ENCODE measurements at regions not wholly inside any gene's neighbourhood (a gene's known extent, or its start where the extent isn't known, plus 50 kb on each side); places are given as distances from the start of the nearest gene placed in this dataset.
"Not testable (repeated sequence)": the region's sequence is repeated elsewhere in the genome, so short reads cannot be mapped to it uniquely, and the experiment has no call there.

DNA sequence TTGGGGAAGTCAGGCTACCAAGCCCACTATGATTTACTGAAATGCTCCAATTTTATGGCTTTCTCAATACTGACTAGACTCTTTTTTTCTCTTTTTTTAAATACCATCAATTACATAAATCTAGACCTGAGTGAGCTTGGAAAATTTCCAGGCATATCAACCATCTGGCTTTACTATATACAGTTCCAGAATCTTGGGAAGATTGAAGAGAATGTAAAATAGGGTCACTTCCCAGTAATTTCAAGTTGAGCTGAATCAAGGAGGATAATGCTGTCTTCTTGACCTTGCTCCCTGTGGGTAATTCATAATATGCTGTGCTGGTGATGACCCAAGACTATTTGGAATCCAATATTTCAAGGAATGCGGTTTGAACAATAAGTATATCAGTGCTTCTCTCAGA lies 108.1 kb downstream of the MAP3K21 start:
- no peak for DNase-seq (ENCODE audit: low read depth in 2 of 2)

DNA sequence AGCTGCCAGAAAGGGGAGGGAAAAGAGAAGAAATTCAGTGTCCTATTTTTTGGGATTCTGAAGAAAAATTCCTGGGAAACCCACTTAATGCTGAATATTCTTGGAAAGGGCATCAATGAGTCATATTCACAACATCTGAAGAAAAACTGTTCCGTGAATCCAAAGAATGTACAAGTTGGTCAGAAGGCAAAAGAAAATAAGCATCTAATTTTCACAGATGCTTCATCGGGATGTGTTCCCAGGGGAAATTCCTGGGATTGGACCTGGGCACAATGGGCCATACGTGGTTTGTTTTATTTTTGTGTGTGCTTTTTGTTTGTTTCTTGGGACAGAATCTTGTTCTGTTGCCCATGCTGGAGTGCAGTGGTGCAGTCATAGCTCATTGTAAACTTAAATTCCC lies 112.2 kb downstream of the MAP3K21 start:
- no peak for DNase-seq (ENCODE audit: low read depth in 2 of 2)

DNA sequence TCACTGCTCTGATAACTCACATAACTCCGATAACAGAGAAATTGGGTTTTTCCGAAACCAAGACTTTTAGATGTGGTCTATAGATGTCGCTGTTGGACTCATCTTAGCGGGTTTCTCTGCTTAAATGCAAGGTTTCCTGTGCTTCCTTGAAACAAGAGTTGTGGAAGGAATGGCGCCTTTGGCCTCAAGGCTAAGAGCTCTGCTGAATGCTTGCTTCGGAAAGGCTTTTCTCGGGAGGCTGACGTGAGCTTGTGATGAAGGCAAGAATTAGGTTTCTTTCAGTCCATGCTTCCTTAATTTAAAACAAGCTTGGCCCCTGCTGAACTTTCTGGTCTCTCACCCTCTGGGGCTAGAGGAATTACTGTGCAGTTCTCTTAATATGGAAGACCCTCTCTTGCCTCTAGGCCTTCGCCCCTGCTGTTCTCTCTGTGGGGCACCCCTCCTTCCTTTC lies 113.5 kb downstream of the MAP3K21 start:
- DNase-seq (ENCODE audit: low read depth in 2 of 2): no peak

DNA sequence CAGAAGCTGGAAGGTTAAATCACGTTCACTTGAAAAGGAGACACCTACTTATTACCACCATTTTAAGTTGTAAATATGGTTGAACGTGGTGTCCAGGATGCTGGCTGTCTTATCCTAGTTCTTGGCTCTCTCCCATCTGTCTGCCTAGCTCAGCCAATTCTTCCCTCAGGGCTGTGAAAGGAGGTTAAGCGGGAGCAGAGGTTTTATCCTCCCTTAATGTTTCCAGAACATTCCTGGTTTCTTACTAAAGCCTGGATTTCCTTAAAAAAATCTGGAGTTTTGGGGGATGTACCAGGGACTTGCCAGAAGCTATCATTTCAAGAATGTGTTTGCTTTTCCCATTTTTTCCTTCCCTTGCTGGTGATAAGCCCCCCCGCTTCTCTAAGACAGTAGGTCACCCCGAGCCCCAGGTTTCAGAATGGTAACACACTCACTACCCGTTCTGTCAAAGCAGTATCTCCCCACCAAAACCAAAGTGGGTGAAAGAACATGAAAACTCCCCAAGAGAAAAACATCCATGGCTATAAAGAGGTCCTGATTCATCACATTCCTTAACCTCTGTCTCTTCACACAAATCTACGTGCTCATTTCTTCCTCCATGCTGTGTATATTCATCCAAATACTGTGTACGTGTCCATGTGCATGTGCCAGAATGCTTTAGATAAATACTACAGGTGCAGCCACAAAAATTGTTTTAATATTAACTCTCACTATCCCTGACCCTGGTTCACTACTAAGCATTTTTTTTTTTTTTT lies 114.7 kb downstream of the MAP3K21 start:
- DNase-seq (ENCODE audit: low read depth in 2 of 2): no peak

DNA sequence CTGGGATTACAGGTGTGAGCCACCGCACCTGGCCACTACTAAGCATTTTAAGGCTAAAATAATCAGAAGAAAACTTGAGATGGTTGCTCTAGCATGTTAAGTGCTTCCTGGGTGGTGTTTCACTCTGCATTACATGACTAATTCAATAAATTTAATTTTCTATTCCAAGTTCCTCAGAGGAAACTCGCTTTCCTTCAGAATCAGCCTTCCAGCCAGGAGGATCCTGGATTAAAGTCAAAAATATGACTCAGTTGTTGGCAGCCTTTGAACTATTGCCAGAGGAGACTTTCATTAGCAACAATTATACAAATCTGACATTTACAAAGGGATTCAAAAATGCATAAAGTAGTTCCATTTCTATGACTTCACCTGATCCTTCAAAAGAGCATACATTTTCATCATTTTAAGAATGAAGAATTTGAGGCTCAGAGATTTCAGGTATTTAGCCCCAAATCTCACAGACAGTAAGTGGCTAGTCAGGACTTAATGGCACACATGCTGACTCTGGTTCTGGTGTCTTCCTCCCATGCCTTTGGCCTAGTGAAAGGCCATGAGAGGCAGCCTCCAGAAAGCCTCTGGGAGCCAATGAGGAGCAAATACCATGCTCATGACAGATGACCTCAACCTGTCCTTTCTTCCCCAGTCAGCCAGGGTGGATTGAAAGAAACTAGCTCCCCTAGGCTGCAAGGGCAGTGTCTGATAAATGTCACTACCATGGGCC lies 115.7 kb downstream of the MAP3K21 start:
- no peak for DNase-seq (ENCODE audit: low read depth in 2 of 2)

DNA sequence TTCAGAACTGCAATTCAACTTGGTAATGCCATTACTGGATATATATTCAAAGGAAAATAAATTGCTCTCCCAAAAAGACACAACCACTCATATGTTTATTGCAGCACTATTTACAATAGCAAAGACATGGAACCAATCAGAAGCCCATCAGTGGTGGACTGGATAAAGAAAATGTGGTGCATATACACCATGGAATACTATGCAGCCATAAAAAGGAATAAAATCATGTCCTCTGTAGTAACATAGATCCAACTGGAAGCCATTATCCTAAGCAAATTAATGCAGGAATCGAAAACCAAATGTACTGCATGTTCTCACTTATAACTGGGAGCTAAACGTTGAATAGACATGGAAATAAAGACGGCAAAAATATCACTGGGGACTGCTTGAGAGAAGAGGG lies 117.0 kb downstream of the MAP3K21 start:
- no peak for DNase-seq (ENCODE audit: low read depth in 2 of 2)

DNA sequence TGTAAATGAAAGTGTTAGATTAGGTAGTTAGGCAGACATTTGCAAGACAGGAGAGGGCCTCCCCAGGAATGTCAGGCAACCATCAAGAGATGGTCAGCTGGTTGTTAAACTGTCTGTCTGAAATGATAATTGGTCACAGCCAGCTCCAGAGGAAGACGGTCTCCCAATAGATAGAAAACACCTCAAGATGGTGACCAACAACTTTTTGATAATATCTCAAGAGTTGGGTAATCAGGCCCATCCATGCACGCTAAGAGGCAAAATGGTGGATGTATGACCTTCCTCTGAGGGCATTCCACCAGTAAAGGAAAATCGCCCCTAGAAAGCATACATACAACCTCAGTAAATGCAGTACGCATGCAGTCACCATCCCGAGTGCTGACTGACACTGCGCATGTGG lies 118.2 kb downstream of the MAP3K21 start:
- DNase-seq (ENCODE audit: low read depth in 2 of 2): no peak

DNA sequence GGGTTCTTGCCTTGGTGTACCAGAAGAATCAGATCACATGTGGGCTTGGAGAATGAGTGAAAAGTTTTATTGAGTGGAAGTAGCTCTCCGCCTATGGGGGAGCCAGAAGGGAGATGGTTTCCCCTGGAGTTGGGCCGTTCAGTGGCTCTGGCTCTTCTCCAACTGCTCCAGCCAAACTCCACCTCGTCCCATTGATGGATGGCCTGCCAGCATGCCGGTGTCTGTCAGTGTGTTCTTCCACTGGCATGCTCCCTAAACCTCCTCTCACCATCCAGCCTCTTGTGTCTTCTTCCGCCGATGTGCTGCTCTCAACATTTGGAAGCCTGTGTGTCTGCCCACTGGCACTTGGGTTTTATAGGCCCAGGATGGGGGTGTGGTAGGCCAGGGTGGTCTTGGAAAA lies 119.4 kb downstream of the MAP3K21 start:
- DNase-seq (ENCODE audit: low read depth in 2 of 2): no peak

DNA sequence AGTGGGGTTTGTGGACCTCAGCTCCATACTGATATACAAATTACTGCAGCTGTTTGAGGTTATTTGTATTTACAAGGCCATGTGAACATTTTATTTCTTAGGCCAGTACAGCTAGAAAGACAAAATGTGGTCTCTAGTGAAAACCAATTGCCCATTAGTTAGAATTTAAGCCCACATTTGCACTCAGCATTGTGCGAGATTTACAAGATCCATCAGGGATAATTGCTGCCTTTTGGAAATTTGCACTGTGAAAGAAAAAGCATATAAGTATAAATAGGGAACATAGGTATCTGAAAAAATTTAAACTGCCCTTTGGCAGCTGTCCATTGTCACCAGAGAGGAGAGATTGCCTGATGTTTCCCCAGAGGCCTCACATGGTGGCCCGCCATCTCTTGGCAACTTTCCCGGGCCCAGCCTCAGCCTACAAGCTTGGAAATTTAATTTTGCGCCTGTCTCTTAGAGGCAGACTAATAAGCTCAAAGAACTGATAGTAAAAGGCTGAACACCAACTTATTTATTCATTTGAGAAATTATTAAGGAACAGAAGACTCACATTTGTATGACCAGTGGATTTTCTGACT lies 120.7 kb downstream of the MAP3K21 start:
- DNase-seq (ENCODE audit: low read depth in 2 of 2): no peak

DNA sequence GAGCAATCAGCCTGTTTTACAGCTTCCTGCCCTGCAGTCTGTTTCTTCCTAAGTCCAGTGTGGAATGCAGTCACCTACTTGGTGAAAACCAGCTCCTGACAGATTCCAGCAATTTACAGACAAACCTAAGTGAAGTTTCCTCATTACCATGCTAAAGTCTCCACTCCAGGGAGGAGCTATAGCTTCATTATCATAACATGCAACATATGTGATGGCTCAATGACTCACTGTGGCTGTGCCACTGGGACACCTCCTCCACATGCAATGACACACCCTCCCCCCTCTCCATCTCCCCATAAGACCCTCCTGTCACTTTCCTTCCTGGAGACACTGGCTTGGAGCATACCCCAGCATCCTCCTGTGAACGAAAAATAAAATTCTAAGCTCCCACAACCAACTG lies 125.2 kb downstream of the MAP3K21 start:
- DNase-seq (ENCODE audit: low read depth in 2 of 2): no peak

DNA sequence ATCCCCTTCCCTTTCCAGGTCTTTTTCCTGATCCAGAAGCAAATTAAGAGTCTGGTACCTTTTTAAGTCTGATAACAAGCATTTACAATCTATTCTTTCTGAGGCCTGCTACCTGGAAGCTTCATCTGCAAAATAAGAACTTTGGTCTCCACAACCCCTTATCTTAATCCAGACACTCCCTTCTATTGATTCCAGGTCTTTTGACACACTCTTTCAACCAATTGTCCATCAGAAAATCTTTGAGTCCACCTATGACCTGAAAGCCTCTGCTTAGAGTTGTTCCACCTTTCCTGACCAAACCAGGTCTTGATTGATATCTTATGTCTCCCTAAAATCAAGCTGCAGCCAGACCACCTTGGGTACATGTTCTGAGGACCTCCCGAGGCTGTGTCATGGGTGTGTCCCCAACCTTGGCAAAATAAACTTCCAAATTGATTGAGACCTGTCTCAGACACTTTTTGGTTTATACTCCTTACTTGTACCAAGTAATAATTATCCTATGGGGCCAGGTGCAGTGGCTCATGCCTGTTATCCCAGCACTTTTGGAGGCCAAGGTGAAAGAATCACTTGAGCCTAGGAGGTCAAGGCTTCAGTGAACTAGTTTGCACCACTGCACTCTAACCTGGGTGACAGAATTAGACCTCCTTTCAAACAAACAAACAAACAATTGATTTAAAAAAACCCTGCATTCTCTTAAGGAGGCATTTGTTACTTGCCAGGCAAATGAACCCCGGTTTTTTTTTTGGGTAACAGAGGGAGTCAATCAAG lies 126.1 kb downstream of the MAP3K21 start:
- no peak for DNase-seq (ENCODE audit: low read depth in 2 of 2)

DNA sequence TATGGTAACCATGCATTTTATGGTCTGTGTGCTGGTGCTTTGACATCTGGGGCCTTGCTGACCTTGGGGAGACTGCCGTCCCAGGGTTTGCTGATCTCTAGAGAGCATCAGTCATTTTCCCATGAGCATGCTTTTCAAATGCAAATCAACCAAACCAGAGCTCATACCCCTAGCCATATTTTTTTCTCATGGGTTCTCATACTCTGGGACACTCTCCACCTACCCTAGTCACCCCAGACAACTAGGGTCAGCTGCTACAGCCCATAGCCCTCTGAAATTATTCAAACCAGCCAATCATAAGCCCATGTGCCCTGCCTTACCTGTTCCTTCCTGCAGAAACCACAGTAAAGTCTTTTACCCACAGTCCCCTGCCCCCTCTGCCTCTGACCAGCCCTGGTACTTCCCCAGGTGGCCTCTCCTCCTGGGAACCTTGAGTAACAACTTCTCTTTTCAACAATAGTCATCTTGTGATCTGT lies 132.0 kb downstream of the MAP3K21 start:
- no peak for DNase-seq (ENCODE audit: low read depth in 2 of 2)

DNA sequence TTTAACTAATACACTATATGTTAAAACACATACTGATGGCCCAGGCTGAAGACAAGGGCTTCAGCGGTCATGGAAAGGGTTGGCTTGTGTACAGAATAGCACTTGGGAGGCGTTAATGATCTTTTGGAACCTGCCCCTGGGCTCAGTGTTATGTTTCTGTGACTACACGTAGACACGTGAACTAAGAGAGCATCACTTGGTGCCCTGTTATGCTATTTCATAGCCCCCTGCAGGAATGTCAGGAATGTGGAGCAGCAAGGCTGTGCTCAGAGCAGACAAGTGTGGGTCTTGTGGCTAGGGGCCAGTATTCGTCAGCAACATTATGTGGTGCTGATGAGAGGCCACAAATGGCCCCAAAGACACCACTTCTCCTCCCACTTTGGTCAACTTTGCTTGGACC lies 132.4 kb downstream of the MAP3K21 start:
- DNase-seq (ENCODE audit: low read depth in 2 of 2): no peak

DNA sequence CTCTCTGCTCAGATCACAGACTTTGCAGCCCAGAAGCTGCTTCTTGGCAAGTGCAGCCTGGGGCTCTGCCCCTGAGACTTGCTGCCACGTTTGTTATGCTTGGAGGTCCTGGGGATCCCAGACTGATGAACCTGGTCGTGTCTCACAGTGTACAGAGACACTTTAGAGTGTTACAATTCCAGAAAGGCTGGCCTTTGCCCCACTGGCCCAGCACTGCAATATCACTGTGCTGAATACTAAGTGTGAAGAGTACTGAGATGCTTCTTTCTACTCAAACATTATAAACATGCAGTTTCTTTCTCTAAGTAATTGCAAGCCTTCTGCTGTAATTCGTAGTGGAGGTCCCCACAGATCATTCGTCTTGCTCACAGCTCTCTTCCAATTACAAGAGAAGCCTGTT lies 133.2 kb downstream of the MAP3K21 start:
- no peak for DNase-seq (ENCODE audit: low read depth in 2 of 2)

DNA sequence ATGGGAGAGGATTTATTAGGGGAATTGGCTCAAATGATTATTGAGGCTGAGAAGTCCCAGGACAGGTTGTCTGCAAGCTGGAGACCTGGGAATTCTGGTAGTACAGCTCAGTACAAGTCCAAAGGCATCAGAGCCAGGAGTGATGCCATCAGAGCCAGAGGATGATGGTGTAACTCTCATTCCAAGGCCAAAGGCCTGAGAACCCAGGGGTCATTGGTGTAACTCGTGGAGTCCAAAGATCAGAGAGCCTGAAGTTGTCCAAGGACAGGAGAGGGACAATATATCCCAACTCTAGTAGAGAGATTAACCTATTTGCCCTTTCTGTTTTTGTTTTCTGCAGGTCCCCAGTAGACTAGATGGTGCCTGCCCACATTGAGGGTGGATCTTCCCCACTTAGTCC lies 134.3 kb downstream of the MAP3K21 start:
- no peak for DNase-seq (ENCODE audit: low read depth in 2 of 2)

DNA sequence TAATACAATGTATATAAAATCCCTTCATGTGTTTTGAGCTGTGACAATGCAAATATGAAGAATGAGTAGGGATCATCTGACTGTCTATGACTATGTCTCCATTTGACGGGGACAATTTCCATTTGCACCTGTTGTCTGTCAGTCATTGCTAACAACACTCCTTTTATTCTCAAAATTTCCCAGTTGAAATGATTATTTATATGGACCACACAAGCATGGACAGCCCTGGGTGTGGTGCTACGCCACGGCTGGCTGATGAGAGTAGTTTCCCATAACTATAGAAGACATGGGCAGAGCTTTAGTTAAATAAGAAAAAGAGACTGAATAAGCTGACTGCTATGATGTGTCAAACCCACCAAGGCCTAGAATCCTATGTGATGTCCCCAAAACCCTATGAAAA lies 135.8 kb downstream of the MAP3K21 start:
- no peak for DNase-seq (ENCODE audit: low read depth in 2 of 2)

DNA sequence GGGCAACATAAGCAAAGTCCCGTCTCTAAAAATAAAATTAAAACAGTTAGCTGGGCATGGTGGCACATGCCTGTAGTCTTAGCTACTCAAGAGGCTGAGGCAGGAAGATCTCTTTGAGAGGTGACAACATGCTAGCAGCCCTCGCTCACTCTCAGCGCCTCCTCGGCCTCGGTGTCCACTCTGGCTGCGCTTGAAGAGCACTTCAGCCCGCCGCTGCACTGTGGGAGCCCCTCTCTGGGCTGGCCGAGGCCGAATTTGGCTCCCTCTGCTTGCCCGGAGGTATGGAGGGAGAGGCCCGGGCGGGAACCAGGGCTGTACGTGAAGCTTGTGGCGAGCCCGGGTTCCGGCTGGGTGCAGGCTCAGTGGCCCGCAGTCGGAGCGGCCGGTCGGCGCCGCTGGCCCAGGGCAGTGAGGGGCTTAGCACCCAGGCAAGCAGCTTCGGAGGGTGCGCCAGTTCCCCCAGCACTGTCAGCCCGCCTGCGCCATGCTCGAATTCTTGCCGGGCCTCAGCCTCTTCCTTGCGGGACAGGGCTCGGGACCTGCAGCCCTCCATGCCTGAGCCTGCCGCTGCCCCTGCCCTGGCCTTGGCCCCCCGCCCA lies 138.3 kb downstream of the MAP3K21 start:
- DNase-seq (ENCODE audit: low read depth in 2 of 2): no peak

DNA sequence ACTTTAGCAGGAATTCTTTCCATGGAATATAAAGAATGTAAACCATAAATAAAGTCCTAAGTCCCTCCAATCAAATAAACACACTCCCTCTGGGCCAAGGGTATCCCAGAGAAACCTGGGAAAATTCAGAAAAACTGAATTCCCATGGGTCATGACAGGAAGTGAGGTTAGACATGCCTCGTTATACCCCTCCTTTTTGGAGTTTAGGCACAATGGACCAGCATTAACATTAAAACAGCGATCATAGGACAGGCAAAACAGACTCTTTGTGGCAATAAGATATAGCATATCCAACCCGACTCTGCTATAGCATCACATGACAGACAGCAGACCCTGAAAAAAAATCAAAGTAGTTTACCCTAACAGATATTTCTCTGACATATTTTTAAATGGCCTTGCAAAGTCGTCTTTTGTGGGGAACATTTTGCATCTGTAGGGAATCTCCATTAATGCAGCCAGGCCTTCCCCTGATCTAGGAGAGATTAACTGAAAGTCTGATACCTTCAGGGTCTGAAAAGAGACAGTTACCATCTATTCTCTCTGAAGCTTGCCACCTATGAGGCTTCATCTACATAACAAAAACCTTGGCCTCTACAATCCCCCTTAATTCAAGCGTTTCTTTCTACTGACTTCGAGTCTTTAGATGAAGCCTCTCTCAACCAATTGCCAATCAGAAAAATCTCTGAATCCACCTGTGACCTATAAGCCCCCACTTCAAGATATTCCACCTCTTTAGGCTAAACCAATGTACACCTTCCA lies 143.0 kb upstream of the KCNK1 start:
- no peak for DNase-seq (ENCODE audit: low read depth in 2 of 2)

DNA sequence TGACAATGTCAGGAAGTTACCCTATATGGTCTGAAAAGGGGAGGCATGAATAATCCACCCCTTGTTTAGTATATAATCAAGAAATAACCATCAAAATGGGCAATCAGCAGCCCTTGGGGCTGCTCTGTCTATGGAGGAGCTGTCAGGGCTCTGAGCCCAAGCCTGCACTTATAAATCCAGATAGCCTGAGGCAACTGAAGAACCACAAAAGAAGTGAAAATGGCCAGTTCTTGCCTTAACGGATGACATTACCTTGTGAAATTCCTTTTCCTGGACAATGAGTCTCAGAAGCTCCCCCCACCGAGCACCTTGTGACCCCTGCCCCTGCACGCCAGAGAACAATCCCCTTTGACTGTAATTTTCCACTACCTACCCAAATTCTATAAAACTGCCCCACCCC lies 142.1 kb upstream of the KCNK1 start:
- DNase-seq (ENCODE audit: low read depth in 2 of 2): not testable (repeated sequence)

DNA sequence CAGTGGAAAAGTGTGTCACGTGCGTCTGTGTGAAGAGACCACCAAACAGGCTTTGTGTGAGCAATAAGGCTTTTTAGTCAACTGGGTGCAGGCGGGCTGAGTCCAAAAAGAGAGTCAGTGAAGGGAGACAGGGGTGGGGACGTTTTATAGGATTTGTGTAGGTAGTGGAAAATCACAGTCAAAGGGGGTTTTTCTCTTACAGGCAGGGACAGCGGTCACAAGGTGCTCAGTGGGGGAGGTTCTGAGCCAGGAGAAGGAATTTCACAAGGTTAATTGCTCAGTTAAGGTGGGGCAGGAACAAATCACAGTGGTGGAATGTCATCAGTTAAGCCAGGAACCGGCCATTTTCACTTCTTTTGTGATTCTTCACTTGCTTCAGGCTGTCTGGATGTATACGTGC lies 141.1 kb upstream of the KCNK1 start:
- not testable (repeated sequence) for DNase-seq (ENCODE audit: low read depth in 2 of 2)
